Nephron progenitor cell (in vitro differentiated cells): ENCODE measurements at regions not wholly inside any gene's neighbourhood (a gene's known extent, or its start where the extent isn't known, plus 50 kb on each side); places are given as distances from the start of the nearest gene placed in this dataset.

Source experiments
- DNase-seq: peaks from one replicate; pipeline ENCODE4 v3.0.0; 2021
- H3K27ac Mint-ChIP-seq: 2 replicates; pipeline ENCODE4 v1.8.0; 2021; ENCODE audit warnings: mild to moderate bottlenecking, moderate library complexity, mixed read lengths
- H3K27me3 Mint-ChIP-seq: 2 replicates; pipeline ENCODE4 v1.8.0; 2021; ENCODE audit warnings: mild to moderate bottlenecking, low read depth, mixed read lengths; ENCODE audit not compliant: poor library complexity
- H3K36me3 Mint-ChIP-seq: 2 replicates; pipeline ENCODE4 v1.8.0; 2021; ENCODE audit warnings: low read depth, mixed read lengths
- H3K4me1 Mint-ChIP-seq: 2 replicates; pipeline ENCODE4 v1.8.0; 2021; ENCODE audit warnings: mixed read lengths
- H3K4me3 Mint-ChIP-seq: 2 replicates; pipeline ENCODE4 v1.8.0; 2021; ENCODE audit warnings: mild to moderate bottlenecking, moderate library complexity, mixed read lengths
- H3K9me3 Mint-ChIP-seq: 2 replicates; pipeline ENCODE4 v1.8.0; 2021; ENCODE audit warnings: mild to moderate bottlenecking, moderate library complexity, mixed read lengths
- TF ChIP-seq, protein P1 (sequence below): fragments of 200-600 bp; sonication (generic); IDR thresholded peaks from 2 replicates; pipeline ENCODE4 v1.5.0; 2021; ENCODE audit warnings: antibody characterized with exemption

GRCh38 chr6:170127151-170127550 lies 163.7 kb downstream of the DLL1 start:
- DNase-seq: no peak
- H3K36me3 Mint-ChIP-seq: no peaks in the 10 kb centered on the region

GRCh38 chr6:170125456-170126300 lies 165.2 kb downstream of the DLL1 start:
- no peak overlapping the region for H3K4me3 Mint-ChIP-seq
- peaks cover 27% of the 10 kb centered on the region for H3K4me1 Mint-ChIP-seq
- peaks cover 5% of the 10 kb centered on the region for H3K27me3 Mint-ChIP-seq
- no peaks in the 10 kb centered on the region for H3K36me3 Mint-ChIP-seq
- TF ChIP-seq, protein P1, sequence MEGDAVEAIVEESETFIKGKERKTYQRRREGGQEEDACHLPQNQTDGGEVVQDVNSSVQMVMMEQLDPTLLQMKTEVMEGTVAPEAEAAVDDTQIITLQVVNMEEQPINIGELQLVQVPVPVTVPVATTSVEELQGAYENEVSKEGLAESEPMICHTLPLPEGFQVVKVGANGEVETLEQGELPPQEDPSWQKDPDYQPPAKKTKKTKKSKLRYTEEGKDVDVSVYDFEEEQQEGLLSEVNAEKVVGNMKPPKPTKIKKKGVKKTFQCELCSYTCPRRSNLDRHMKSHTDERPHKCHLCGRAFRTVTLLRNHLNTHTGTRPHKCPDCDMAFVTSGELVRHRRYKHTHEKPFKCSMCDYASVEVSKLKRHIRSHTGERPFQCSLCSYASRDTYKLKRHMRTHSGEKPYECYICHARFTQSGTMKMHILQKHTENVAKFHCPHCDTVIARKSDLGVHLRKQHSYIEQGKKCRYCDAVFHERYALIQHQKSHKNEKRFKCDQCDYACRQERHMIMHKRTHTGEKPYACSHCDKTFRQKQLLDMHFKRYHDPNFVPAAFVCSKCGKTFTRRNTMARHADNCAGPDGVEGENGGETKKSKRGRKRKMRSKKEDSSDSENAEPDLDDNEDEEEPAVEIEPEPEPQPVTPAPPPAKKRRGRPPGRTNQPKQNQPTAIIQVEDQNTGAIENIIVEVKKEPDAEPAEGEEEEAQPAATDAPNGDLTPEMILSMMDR: no peak
- H3K27ac Mint-ChIP-seq: no peak overlapping the region
- H3K9me3 Mint-ChIP-seq: peaks cover 20% of the 10 kb centered on the region
- no peak for DNase-seq

More at GRCh38 chr6:170127151-170127550, 163.7 kb downstream of the DLL1 start:
- TF ChIP-seq, protein P1: no peak
- H3K4me3 Mint-ChIP-seq: no peak overlapping the region
- peaks cover 5% of the 10 kb centered on the region for H3K9me3 Mint-ChIP-seq
- peaks cover 10% of the 10 kb centered on the region for H3K27me3 Mint-ChIP-seq
- no peak overlapping the region for H3K27ac Mint-ChIP-seq
- H3K4me1 Mint-ChIP-seq: peaks cover 35% of the 10 kb centered on the region

DNA sequence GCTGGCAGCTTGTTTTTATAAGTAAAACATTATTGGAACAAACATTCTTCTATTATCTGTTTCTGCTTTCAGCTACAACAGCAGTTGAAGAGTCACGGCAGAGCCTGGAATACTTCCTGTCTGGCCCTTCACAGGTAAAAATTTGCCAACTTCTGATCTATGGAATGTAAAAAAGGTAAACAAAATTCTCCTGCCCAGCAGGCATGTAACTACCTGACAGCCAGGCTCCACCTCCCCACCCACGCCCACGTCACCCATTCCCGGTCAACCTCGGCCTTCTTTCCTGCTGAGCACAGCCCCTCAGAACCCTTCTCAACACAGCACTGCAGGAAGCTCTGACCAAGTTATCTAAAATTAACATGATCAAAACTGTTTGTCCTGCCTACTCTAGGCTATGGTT lies 166.0 kb downstream of the DLL1 start:
- peaks cover 28% of the 10 kb centered on the region for H3K9me3 Mint-ChIP-seq
- H3K4me3 Mint-ChIP-seq: no peak overlapping the region
- no peak for DNase-seq
- H3K27ac Mint-ChIP-seq: no peak overlapping the region
- H3K27me3 Mint-ChIP-seq: peaks cover 5% of the 10 kb centered on the region
- H3K4me1 Mint-ChIP-seq: peaks cover 20% of the 10 kb centered on the region
- TF ChIP-seq, protein P1: no peak
- H3K36me3 Mint-ChIP-seq: no peaks in the 10 kb centered on the region

DNA sequence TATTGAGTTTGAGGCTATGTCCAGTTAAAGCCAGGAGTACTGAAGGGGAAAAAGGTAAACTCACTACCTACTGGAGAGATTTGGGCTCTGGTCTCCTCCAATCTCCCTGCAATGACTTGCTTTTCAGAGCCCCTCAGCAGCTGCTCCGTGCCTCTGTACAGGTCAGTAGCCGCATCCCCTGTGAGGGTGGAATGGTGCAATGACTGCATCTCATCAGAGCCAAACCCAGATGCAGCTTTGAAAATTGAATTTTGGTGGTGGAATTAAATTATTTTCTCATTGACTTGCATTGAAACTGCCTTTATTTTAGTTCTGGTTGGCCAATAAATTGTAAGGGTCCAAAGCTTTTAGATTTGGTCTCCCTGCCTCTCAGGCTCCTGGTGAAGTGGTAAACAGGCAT lies 166.7 kb downstream of the DLL1 start:
- no peak overlapping the region for H3K4me3 Mint-ChIP-seq
- peaks cover 20% of the 10 kb centered on the region for H3K4me1 Mint-ChIP-seq
- H3K27ac Mint-ChIP-seq: no peak overlapping the region
- no peak for DNase-seq
- H3K27me3 Mint-ChIP-seq: peaks cover 5% of the 10 kb centered on the region
- TF ChIP-seq, protein P1: no peak
- peaks cover 4% of the 10 kb centered on the region for H3K36me3 Mint-ChIP-seq
- H3K9me3 Mint-ChIP-seq: peaks cover 35% of the 10 kb centered on the region

GRCh38 chr6:170122651-170123050 lies 168.2 kb downstream of the DLL1 start:
- TF ChIP-seq, protein P1: no peak
- Mint-ChIP-seq H3K27ac (no peak overlapping the region), H3K9me3 (peaks cover 46% of the 10 kb centered on the region), H3K4me1 (peaks cover 20% of the 10 kb centered on the region), H3K4me3 (no peak overlapping the region), H3K27me3 (peaks cover 5% of the 10 kb centered on the region), H3K36me3 (peaks cover 5% of the 10 kb centered on the region)
- DNase-seq: no peak
